ENCODE measurements at regions not wholly inside any gene's neighbourhood (a gene's known extent, or its start where the extent isn't known, plus 50 kb on each side); places are given as distances from the start of the nearest gene placed in this dataset.
A peak's percentile ranks its signal among the peaks of the same experiment; 100 is the strongest.

GRCh38 chr11:69386594-69387408 is 92.8 kb downstream of the MYEOV start:
- Mint-ChIP-seq H3K4me3 (no peak overlapping the region), H3K9me3 (peaks cover 8 to 22% (median 19%) of the 10 kb centered on the region in 3 donors), H3K36me3 (no peaks in the 10 kb centered on the region), H3K27me3 (peaks cover 3 to 6% of the 10 kb centered on the region in 2 donors), H3K4me1 (peaks cover 0 to under 1% (median 0%) of the 10 kb centered on the region in 3 donors), H3K27ac (no peak overlapping the region)
- no peak for ATAC-seq (replicated peaks in 1 of 4)
- H3K9me3 ChIP-seq, result no peaks in the 10 kb centered on the region
- no peaks in the 10 kb centered on the region for H3K4me1 ChIP-seq (ENCODE audit: control insufficient read depth in 1 of 2, extremely low read depth in 1 of 2, insufficient read depth in 2 of 2, low read length in 2 of 2)
- H3K27me3 ChIP-seq (replicated peaks in 1 of 2; ENCODE audit: control insufficient read depth in 2 of 2, extremely low read depth in 1 of 2, insufficient read depth in 2 of 2, low read length in 1 of 2), result peaks cover 0 to 12% of the 10 kb centered on the region in 2 experiments
- DNase-seq, result peak in 1 of 35 experiments; percentile 9
- H3K27ac ChIP-seq (ENCODE audit: low read length), result no peak overlapping the region
- WGBS (ENCODE audit: insufficient coverage), result 92% methylated on average over 7 of the region's 8 CpGs
- CTCF ChIA-PET, result no interaction called here
- no peak overlapping the region for H3K4me3 ChIP-seq (ENCODE audit: control insufficient read depth in 1 of 2, extremely low read depth in 1 of 2, low read length in 1 of 2)
- POLR2A ChIA-PET, result no interaction called here
- H3K36me3 ChIP-seq (ENCODE audit: control insufficient read depth in 2 of 2, extremely low read depth in 1 of 2, insufficient read depth in 1 of 2, low read length in 1 of 2), result no peaks in the 10 kb centered on the region

GRCh38 chr11:69387409-69387885 is 93.5 kb downstream of the MYEOV start:
- H3K9me3 Mint-ChIP-seq, result peaks cover 8 to 22% (median 19%) of the 10 kb centered on the region in 3 donors
- peaks cover 3 to 6% of the 10 kb centered on the region in 2 donors for H3K27me3 Mint-ChIP-seq
- POLR2A ChIA-PET, result no interaction called here
- no peak overlapping the region for H3K4me3 Mint-ChIP-seq
- no peaks in the 10 kb centered on the region for H3K36me3 Mint-ChIP-seq
- Histone ChIP-seq H3K27me3 (replicated peaks in 1 of 2; ENCODE audit: control insufficient read depth in 2 of 2, extremely low read depth in 1 of 2, insufficient read depth in 2 of 2, low read length in 1 of 2) (peaks cover 0 to 18% of the 10 kb centered on the region in 2 experiments), H3K27ac (ENCODE audit: low read length) (no peak overlapping the region), H3K9me3 (no peaks in the 10 kb centered on the region), H3K4me1 (ENCODE audit: control insufficient read depth in 1 of 2, extremely low read depth in 1 of 2, insufficient read depth in 2 of 2, low read length in 2 of 2) (no peaks in the 10 kb centered on the region), H3K36me3 (ENCODE audit: control insufficient read depth in 2 of 2, extremely low read depth in 1 of 2, insufficient read depth in 1 of 2, low read length in 1 of 2) (no peaks in the 10 kb centered on the region), H3K4me3 (ENCODE audit: control insufficient read depth in 1 of 2, extremely low read depth in 1 of 2, low read length in 1 of 2) (no peak overlapping the region)
- no peaks in the 10 kb centered on the region for H3K4me1 Mint-ChIP-seq
- CTCF ChIA-PET, result no interaction called here
- H3K27ac Mint-ChIP-seq, result no peak overlapping the region
- WGBS (ENCODE audit: insufficient coverage), result 100% methylated on average over 1 of the region's 3 CpGs
- DNase-seq (peak in 1 of 35 experiments; percentile 10), ATAC-seq (replicated peaks in 1 of 4) (no peak)

- ChIA-PET CTCF (interaction anchor here in 1 of 2 donors (0.6 kb wide), 1 partner anchor 91 kb away, joined by 3 read pairs; no protein-coding TSS in a partner anchor), POLR2A (no interaction called here)
- ATAC-seq (replicated peaks in 1 of 4) (no peak), DNase-seq (no peak)
- no peaks in the 10 kb centered on the region for H3K4me1 Mint-ChIP-seq
- H3K4me1 ChIP-seq (ENCODE audit: control insufficient read depth in 1 of 2, extremely low read depth in 1 of 2, insufficient read depth in 2 of 2, low read length in 2 of 2), result no peaks in the 10 kb centered on the region
- H3K9me3 Mint-ChIP-seq, result peaks cover 8 to 22% (median 19%) of the 10 kb centered on the region in 3 donors
- no peaks in the 10 kb centered on the region for H3K36me3 Mint-ChIP-seq
- H3K27me3 ChIP-seq (replicated peaks in 1 of 2; ENCODE audit: control insufficient read depth in 2 of 2, extremely low read depth in 1 of 2, insufficient read depth in 2 of 2, low read length in 1 of 2), result peaks cover 0 to 18% of the 10 kb centered on the region in 2 experiments
- no peak overlapping the region for H3K27ac Mint-ChIP-seq
- H3K27me3 Mint-ChIP-seq, result peaks cover 3 to 8% of the 10 kb centered on the region in 2 donors
- H3K36me3 ChIP-seq (ENCODE audit: control insufficient read depth in 2 of 2, extremely low read depth in 1 of 2, insufficient read depth in 1 of 2, low read length in 1 of 2), result no peaks in the 10 kb centered on the region
- H3K4me3 Mint-ChIP-seq, result no peak overlapping the region
- H3K4me3 ChIP-seq (ENCODE audit: control insufficient read depth in 1 of 2, extremely low read depth in 1 of 2, low read length in 1 of 2), result no peak overlapping the region
- H3K9me3 ChIP-seq, result no peaks in the 10 kb centered on the region
- H3K27ac ChIP-seq (ENCODE audit: low read length), result no peak overlapping the region
These were observed 93.3 kb upstream of the LINC01488 start for GRCh38 chr11:69388210-69388609.

GRCh38 chr11:69388661-69389060 is 92.8 kb upstream of the LINC01488 start:
- Histone ChIP-seq H3K27me3 (replicated peaks in 1 of 2; ENCODE audit: control insufficient read depth in 2 of 2, extremely low read depth in 1 of 2, insufficient read depth in 2 of 2, low read length in 1 of 2) (peaks cover 0 to 21% of the 10 kb centered on the region in 2 experiments), H3K27ac (ENCODE audit: low read length) (no peak overlapping the region), H3K36me3 (ENCODE audit: control insufficient read depth in 2 of 2, extremely low read depth in 1 of 2, insufficient read depth in 1 of 2, low read length in 1 of 2) (no peaks in the 10 kb centered on the region), H3K9me3 (no peaks in the 10 kb centered on the region), H3K4me1 (ENCODE audit: control insufficient read depth in 1 of 2, extremely low read depth in 1 of 2, insufficient read depth in 2 of 2, low read length in 2 of 2) (no peaks in the 10 kb centered on the region), H3K4me3 (ENCODE audit: control insufficient read depth in 1 of 2, extremely low read depth in 1 of 2, low read length in 1 of 2) (no peak overlapping the region)
- DNase-seq (no peak), ATAC-seq (replicated peaks in 1 of 4) (no peak)
- no peaks in the 10 kb centered on the region for H3K4me1 Mint-ChIP-seq
- no peaks in the 10 kb centered on the region for H3K36me3 Mint-ChIP-seq
- POLR2A ChIA-PET, result no interaction called here
- no peak overlapping the region for H3K27ac Mint-ChIP-seq
- H3K9me3 Mint-ChIP-seq, result peaks cover 8 to 22% (median 19%) of the 10 kb centered on the region in 3 donors
- no CpG with 5 or more reads among the region's 2 CpGs for WGBS (ENCODE audit: insufficient coverage)
- peaks cover 3 to 8% of the 10 kb centered on the region in 2 donors for H3K27me3 Mint-ChIP-seq
- CTCF ChIA-PET, result no interaction called here
- H3K4me3 Mint-ChIP-seq, result no peak overlapping the region

- Histone ChIP-seq H3K4me1 (ENCODE audit: control insufficient read depth in 1 of 2, extremely low read depth in 1 of 2, insufficient read depth in 2 of 2, low read length in 2 of 2) (no peaks in the 10 kb centered on the region), H3K36me3 (ENCODE audit: control insufficient read depth in 2 of 2, extremely low read depth in 1 of 2, insufficient read depth in 1 of 2, low read length in 1 of 2) (no peaks in the 10 kb centered on the region), H3K4me3 (ENCODE audit: control insufficient read depth in 1 of 2, extremely low read depth in 1 of 2, low read length in 1 of 2) (no peak overlapping the region), H3K27me3 (replicated peaks in 1 of 2; ENCODE audit: control insufficient read depth in 2 of 2, extremely low read depth in 1 of 2, insufficient read depth in 2 of 2, low read length in 1 of 2) (peaks cover 0 to 26% of the 10 kb centered on the region in 2 experiments), H3K27ac (ENCODE audit: low read length) (no peak overlapping the region), H3K9me3 (no peaks in the 10 kb centered on the region)
- ChIA-PET POLR2A (no interaction called here), CTCF (no interaction called here)
- H3K4me1 Mint-ChIP-seq, result no peaks in the 10 kb centered on the region
- ATAC-seq (replicated peaks in 1 of 4), result no peak
- DNase-seq, result no peak
- peaks cover 3 to 8% of the 10 kb centered on the region in 2 donors for H3K27me3 Mint-ChIP-seq
- 72% methylated on average over 4 of the region's 8 CpGs for WGBS (ENCODE audit: insufficient coverage)
- H3K4me3 Mint-ChIP-seq, result no peak overlapping the region
- H3K36me3 Mint-ChIP-seq, result no peaks in the 10 kb centered on the region
- H3K27ac Mint-ChIP-seq, result no peak overlapping the region
- H3K9me3 Mint-ChIP-seq, result peaks cover 8 to 22% (median 19%) of the 10 kb centered on the region in 3 donors
These were observed 90.9 kb upstream of the LINC01488 start for GRCh38 chr11:69390561-69390960.

GRCh38 chr11:69391192-69392103 is 90.0 kb upstream of the LINC01488 start:
- CTCF ChIA-PET, result no interaction called here

More at GRCh38 chr11:69391192-69392103, 90.0 kb upstream of the LINC01488 start:
- no peaks in the 10 kb centered on the region for H3K36me3 Mint-ChIP-seq
- H3K27ac ChIP-seq (ENCODE audit: low read length), result no peak overlapping the region
- no peaks in the 10 kb centered on the region for H3K36me3 ChIP-seq (ENCODE audit: control insufficient read depth in 2 of 2, extremely low read depth in 1 of 2, insufficient read depth in 1 of 2, low read length in 1 of 2)
- peaks cover 0 to 32% of the 10 kb centered on the region in 2 experiments for H3K27me3 ChIP-seq (replicated peaks in 1 of 2; ENCODE audit: control insufficient read depth in 2 of 2, extremely low read depth in 1 of 2, insufficient read depth in 2 of 2, low read length in 1 of 2)
- no peak overlapping the region for H3K4me3 Mint-ChIP-seq
- H3K27me3 Mint-ChIP-seq, result peaks cover 3 to 8% of the 10 kb centered on the region in 2 donors
- H3K9me3 ChIP-seq, result no peaks in the 10 kb centered on the region
- no peak overlapping the region for H3K4me3 ChIP-seq (ENCODE audit: control insufficient read depth in 1 of 2, extremely low read depth in 1 of 2, low read length in 1 of 2)
- DNase-seq, result no peak
- H3K4me1 Mint-ChIP-seq, result no peaks in the 10 kb centered on the region
- POLR2A ChIA-PET, result no interaction called here
- no peak for ATAC-seq (replicated peaks in 1 of 4)
- H3K4me1 ChIP-seq (ENCODE audit: control insufficient read depth in 1 of 2, extremely low read depth in 1 of 2, insufficient read depth in 2 of 2, low read length in 2 of 2), result no peaks in the 10 kb centered on the region
- H3K27ac Mint-ChIP-seq, result no peak overlapping the region
- WGBS (ENCODE audit: insufficient coverage), result 93% methylated on average over 32 of the region's 34 CpGs
- H3K9me3 Mint-ChIP-seq, result peaks cover 8 to 22% (median 19%) of the 10 kb centered on the region in 3 donors

Measured in T-cell (primary cell).